Aorta (tissue), 5 donors: ENCODE measurements at regions not wholly inside any gene's neighbourhood (a gene's known extent, or its start where the extent isn't known, plus 50 kb on each side); places are given as distances from the start of the nearest gene placed in this dataset.

Experiments
- ATAC-seq: fragments of 200-7000 bp; cut with Tn5 transposase; one replicate; pipeline ENCODE4 v1.9.1; 2022; ENCODE audit warnings: moderate library complexity; ENCODE audit not compliant: low FRiP score
- DNase-seq, 2 donors: peaks; one replicate each; pipeline ENCODE4 v3.0.0-alpha.2; 2020
- H3K27ac ChIP-seq, 2 donors: one replicate each; pipeline ENCODE4 v1.5.1; 2013; ENCODE audit warnings: low read length in 2 of 2, mild to moderate bottlenecking in 2 of 2, moderate library complexity in 2 of 2, control low read depth in 1 of 2, inconsistent platforms in 1 of 2, low read depth in 1 of 2
- H3K27me3 ChIP-seq, 2 donors: one replicate each; pipeline ENCODE4 v1.6.1; 2013; ENCODE audit warnings: control low read depth in 1 of 2, low read length in 1 of 2, mild to moderate bottlenecking in 1 of 2, moderate library complexity in 1 of 2; ENCODE audit not compliant: insufficient read depth in 2 of 2, control insufficient read depth in 1 of 2
- H3K36me3 ChIP-seq, 2 donors: one replicate each; pipeline ENCODE4 v1.6.1; 2013; ENCODE audit warnings: control low read depth in 1 of 2, low read length in 1 of 2, mild to moderate bottlenecking in 1 of 2; ENCODE audit not compliant: insufficient read depth in 2 of 2, control insufficient read depth in 1 of 2
- H3K4me1 ChIP-seq, 2 donors: one replicate each; pipeline ENCODE4 v1.6.1; 2013; ENCODE audit warnings: low read length in 2 of 2, control low read depth in 1 of 2, mild to moderate bottlenecking in 1 of 2, moderate library complexity in 1 of 2; ENCODE audit not compliant: insufficient read depth in 2 of 2, control insufficient read depth in 1 of 2
- H3K4me3 ChIP-seq, 2 donors: one replicate each; pipeline ENCODE4 v1.5.1; 2013; ENCODE audit warnings: low read length in 2 of 2, control low read depth in 1 of 2, mild to moderate bottlenecking in 1 of 2
- H3K9me3 ChIP-seq: one replicate; pipeline ENCODE4 v1.6.1; 2013; ENCODE audit warnings: mild to moderate bottlenecking, low read length; ENCODE audit not compliant: control insufficient read depth
- WGBS, 2 donors: extraction: QIAGEN DNeasy Blood & Tissue Kit; methylation state at CpG; one replicate each; pipeline ENCODE4 v1.1.7; 2013; 5-methylcytosine and 5-hydroxymethylcytosine counted together
- intact Hi-C, 2 donors: fragments of 100-400 bp; cut with DNase I; formaldehyde crosslinking; loops; one replicate each; pipeline versions ENCODE4 v1.14.2 to v1.15.0; 2022
- donor health status: healthy with polysubstance abuse.
- donor health status: Bipolar disorder and iron deficiency.
- donor health status: DM: no; HTN: no; CAD: no.
- donor health status: DM: no; HTN: no; CAD: no.
- donor health status: DM: yes; HTN: yes; CAD: no.

DNA sequence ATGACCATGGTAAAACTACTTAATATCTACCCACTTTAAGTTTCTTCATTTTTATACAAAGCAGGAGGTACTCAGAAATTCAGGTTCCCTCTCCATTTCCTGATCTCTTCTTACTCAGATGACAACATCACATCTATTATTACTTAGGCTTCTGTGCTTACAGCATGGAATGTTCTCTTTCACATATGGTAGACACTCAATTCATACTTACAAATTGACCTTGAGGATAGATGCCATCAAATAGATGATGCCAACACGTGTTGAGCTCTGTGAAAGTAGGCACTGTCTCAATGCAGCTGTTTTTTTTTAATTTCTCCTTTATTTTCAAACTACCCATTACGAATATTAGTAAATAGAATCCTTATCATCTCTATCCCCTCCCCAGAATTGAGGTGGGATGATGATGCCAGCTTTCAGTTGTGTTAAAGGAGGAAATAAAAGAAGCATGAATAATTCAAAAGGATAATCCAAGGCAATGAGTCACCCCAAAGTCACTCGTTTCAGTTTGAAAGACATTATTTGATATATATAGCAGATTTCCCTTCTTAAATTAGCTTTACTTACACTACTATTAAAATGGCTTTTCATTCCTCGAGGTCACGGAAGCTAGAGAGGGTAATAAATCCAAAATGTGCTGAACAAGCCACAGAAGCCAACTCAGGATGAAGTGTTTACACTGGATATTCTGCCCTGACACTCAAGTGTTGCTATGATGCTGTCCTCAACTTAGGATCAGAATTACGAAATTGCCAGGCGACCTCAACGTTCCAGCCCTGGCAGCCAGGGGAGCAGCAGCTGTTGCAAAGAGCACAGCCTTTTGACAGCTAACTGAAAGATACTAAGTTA is 124.2 kb upstream of the EOLA2 start:
- Histone ChIP-seq H3K27me3 (no peaks in the 10 kb centered on the region), H3K36me3 (no peaks in the 10 kb centered on the region), H3K4me1 (no peaks in the 10 kb centered on the region), H3K27ac (no peak overlapping the region), H3K9me3 (no peaks in the 10 kb centered on the region), H3K4me3 (no peak overlapping the region)
- DNase-seq: peak in 1 of 2 donors; percentile 48
- intact Hi-C loops: no loop called here
- ATAC-seq: no peak
- 22 to 26% methylated on average over 8 of the region's 8 CpGs for WGBS, 2 donors

DNA sequence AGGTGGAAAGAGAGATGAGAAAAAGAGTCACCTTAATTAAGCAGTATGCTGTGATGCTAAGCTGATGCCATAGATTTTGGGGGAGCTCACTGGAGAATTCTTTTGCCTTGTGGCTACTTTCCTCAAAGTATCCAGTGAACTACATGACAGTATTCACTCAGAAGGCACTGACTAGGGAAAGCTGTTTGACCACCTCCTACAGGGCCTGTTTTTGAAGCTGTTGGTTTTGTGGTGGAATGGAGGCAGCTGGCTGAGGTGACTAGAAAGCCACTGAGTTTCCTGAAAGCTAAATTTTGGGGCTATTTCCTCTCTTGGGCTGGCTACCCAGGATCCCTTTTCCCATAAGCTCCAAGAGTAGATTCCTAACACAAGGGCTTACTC is 124.8 kb upstream of the EOLA2 start:
- H3K4me1 ChIP-seq: no peaks in the 10 kb centered on the region
- DNase-seq (no peak), ATAC-seq (no peak)
- H3K9me3 ChIP-seq: no peaks in the 10 kb centered on the region
- no peaks in the 10 kb centered on the region for H3K36me3 ChIP-seq
- intact Hi-C loops: no loop called here
- H3K27ac ChIP-seq: no peak overlapping the region
- no peak overlapping the region for H3K4me3 ChIP-seq
- H3K27me3 ChIP-seq: no peaks in the 10 kb centered on the region

GRCh38 chrX:150063674-150064073 is 125.4 kb upstream of the EOLA2 start:
- WGBS, 2 donors: 84 to 93% methylated on average over 5 of the region's 5 CpGs
- H3K9me3 ChIP-seq: no peaks in the 10 kb centered on the region
- H3K27ac ChIP-seq: no peak overlapping the region
- H3K27me3 ChIP-seq: no peaks in the 10 kb centered on the region
- intact Hi-C loops: no loop called here
- no peak for DNase-seq
- H3K4me3 ChIP-seq: no peak overlapping the region
- no peaks in the 10 kb centered on the region for H3K4me1 ChIP-seq
- no peaks in the 10 kb centered on the region for H3K36me3 ChIP-seq
- no peak for ATAC-seq

DNA sequence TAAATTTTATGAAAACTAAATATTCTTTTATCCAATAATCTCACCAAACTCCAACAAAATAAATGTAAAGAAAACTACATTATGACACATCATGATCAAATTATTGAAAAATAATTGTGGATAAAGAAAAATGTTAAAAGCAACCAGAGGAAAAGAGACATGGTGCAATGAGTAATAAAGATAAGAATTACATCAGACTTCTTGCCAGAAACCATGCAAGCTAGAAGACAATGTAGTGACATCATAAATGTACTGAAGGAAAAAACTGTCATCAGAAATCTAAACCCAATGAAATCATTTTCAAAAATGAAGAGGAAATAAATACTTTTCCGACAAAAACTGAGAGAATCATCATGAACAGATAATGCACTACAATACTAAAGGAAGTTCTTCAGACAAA is 135.9 kb upstream of the EOLA2 start:
- WGBS, 2 donors: 84 to 93% methylated on average over 1 of the region's 1 CpG
- no peaks in the 10 kb centered on the region for H3K36me3 ChIP-seq
- intact Hi-C loops: no loop called here
- no peak for ATAC-seq
- no peak for DNase-seq
- no peak overlapping the region for H3K27ac ChIP-seq
- no peaks in the 10 kb centered on the region for H3K4me1 ChIP-seq
- no peaks in the 10 kb centered on the region for H3K27me3 ChIP-seq
- H3K4me3 ChIP-seq: no peak overlapping the region
- no peaks in the 10 kb centered on the region for H3K9me3 ChIP-seq

GRCh38 chrX:150080497-150080896 is 142.2 kb upstream of the EOLA2 start:
- Histone ChIP-seq H3K36me3 (no peaks in the 10 kb centered on the region), H3K4me1 (peaks cover 2 to 5% of the 10 kb centered on the region in 2 donors), H3K27me3 (no peaks in the 10 kb centered on the region), H3K9me3 (no peaks in the 10 kb centered on the region), H3K27ac (no peak overlapping the region), H3K4me3 (no peak overlapping the region)
- no peak for ATAC-seq
- no peak for DNase-seq
- WGBS, 2 donors: 16 to 36% methylated on average over 2 of the region's 2 CpGs
- intact Hi-C loops: loop anchor here in 1 of 2 donors (10.0 kb wide), 1 partner anchor 284 kb away; the partner anchor contains the start of gene MAMLD1

DNA sequence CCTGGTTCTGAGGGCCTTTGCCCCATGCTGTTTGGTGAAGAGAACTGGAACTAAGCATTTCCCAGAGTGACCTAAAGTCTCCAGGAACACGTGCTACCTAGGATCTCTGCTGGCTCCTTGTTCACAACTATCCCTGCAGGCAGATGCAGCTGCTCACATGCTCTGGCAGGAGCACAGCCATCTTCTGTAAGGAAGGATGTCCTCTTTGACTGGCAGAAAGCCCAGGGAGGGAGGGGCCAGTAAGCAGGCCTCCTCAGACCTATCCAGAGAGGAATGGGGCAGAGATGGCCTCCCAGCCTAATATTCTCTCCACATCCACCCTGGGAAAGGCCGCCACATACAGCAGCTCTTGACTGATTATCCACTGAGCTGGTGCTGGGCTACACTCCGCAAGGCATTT is 142.8 kb upstream of the EOLA2 start:
- intact Hi-C loops: loop anchor here in 1 of 2 donors (10.0 kb wide), 1 partner anchor 284 kb away; the partner anchor contains the start of gene MAMLD1
- WGBS, 2 donors: 92 to 94% methylated on average over 3 of the region's 3 CpGs
- DNase-seq: no peak

DNA sequence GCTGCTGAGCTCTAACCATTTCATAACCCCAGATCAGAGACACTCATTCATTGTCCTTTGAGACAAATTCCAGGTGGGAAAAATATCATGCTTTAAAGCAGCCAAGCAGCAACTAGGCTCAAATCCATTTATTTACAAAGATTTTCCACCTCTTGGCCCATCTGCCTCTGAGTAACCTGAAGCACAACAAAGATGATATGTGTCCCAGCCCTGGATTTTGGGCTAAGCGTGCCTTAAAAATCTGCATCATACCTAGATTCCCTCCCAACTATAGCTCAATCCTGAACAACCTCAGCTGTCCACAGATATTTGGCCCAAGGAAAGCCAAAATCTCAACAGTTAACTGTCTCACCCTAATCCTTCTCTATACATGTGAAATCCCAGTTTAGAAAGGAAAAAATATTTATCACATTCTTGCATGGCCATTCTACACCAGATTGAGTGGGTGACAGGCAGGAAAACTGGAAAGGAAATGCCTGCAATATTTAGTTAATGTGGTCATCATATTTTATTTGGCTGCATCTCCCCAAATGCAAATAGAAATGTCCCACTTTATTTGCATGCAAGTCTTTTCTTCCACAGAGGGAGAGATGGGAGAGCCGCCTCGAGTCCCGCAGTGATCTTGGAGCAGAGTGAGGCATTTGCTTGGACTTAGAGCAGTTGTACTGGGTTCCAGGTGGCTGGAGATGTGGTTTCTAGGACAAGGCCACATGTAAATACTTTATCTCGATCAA is 146.4 kb upstream of the EOLA2 start:
- intact Hi-C loops: loop anchor here in 1 of 2 donors (2.0 to 10.0 kb wide), 2 partner anchors 64 to 280 kb away; partner anchors contain the start of gene MAMLD1
- ATAC-seq: peak; percentile 12
- Histone ChIP-seq H3K4me3 (no peak overlapping the region), H3K4me1 (peaks cover 2 to 5% of the 10 kb centered on the region in 2 donors), H3K27me3 (no peaks in the 10 kb centered on the region), H3K36me3 (no peaks in the 10 kb centered on the region), H3K9me3 (no peaks in the 10 kb centered on the region), H3K27ac (peak overlapping the region; percentile 38 to 97)
- DNase-seq: no peak
- 5 to 12% methylated on average over 5 of the region's 5 CpGs for WGBS, 2 donors

More for the DNA sequence above, 142.8 kb upstream of the EOLA2 start:
- Histone ChIP-seq H3K27me3 (no peaks in the 10 kb centered on the region), H3K9me3 (no peaks in the 10 kb centered on the region), H3K4me3 (no peak overlapping the region), H3K4me1 (peaks cover 2 to 5% of the 10 kb centered on the region in 2 donors), H3K36me3 (no peaks in the 10 kb centered on the region), H3K27ac (no peak overlapping the region)
- ATAC-seq: no peak

GRCh38 chrX:150085881-150086280 is 147.6 kb upstream of the EOLA2 start:
- H3K4me3 ChIP-seq: no peak overlapping the region
- H3K4me1 ChIP-seq: peaks cover 2 to 5% of the 10 kb centered on the region in 2 donors
- H3K36me3 ChIP-seq: no peaks in the 10 kb centered on the region
- intact Hi-C loops: loop anchor here in 1 of 2 donors (2.0 to 10.0 kb wide), 2 partner anchors 63 to 279 kb away; partner anchors contain the start of gene MAMLD1
- ATAC-seq (no peak), DNase-seq (no peak)
- H3K27ac ChIP-seq: peak overlapping the region in 1 of 2 donors; percentile 74
- 5 to 14% methylated on average over 1 of the region's 1 CpG for WGBS, 2 donors
- H3K9me3 ChIP-seq: no peaks in the 10 kb centered on the region
- no peaks in the 10 kb centered on the region for H3K27me3 ChIP-seq
